Right lobe of liver (tissue), 6 donors: ENCODE measurements at regions not wholly inside any gene's neighbourhood (a gene's known extent, or its start where the extent isn't known, plus 50 kb on each side); places are given as distances from the start of the nearest gene placed in this dataset.

ENCODE experiments used
- ATAC-seq, 4 donors: fragments of 200-7000 bp; cut with Tn5 transposase; one replicate each; pipeline ENCODE4 v1.9.1; 2020; ENCODE audit warnings: mild to moderate bottlenecking in 4 of 4, moderate library complexity in 4 of 4
- DNase-seq, 3 donors: peaks; one replicate each; pipeline ENCODE4 v3.0.0-alpha.2; 2020
- H3K27ac ChIP-seq, 3 donors: fragments of 200-600 bp; one replicate each; pipeline ENCODE4 v1.8.0; 2022
- H3K27me3 ChIP-seq, 2 donors: fragments of 200-600 bp; one replicate each; pipeline ENCODE4 v1.8.0; 2022
- H3K36me3 ChIP-seq, 4 donors: fragments of 200-600 bp; sonication (generic) in 1 of 4; one replicate each; pipeline versions ENCODE4 v1.5.1 to v1.8.0; 2017 to 2022; ENCODE audit warnings: control low read depth in 1 of 4
- H3K4me1 ChIP-seq, 4 donors: fragments of 200-600 bp; sonication (generic) in 1 of 4; one replicate each; pipeline versions ENCODE4 v1.5.1 to v1.8.0; 2017 to 2022; ENCODE audit warnings: control low read depth in 1 of 4
- H3K4me3 ChIP-seq, 3 donors: fragments of 200-600 bp; one replicate each; pipeline ENCODE4 v1.8.0; 2022
- H3K9me3 ChIP-seq, 4 donors: fragments of 200-600 bp; sonication (generic) in 1 of 4; one replicate each; pipeline versions ENCODE4 v1.5.1 to v1.8.0; 2017 to 2022; ENCODE audit warnings: control low read depth in 1 of 4
- POLR2A ChIP-seq: fragments of 450-650 bp; IDR thresholded peaks from one replicate; pipeline ENCODE4 v1.6.1; 2017; ENCODE audit warnings: antibody characterized with exemption, mild to moderate bottlenecking
- WGBS: methylation state at CpG from one replicate; pipeline ENCODE4 v1.1.6; 2018; ENCODE audit warnings: low coverage, low lambda C conversion rate; ENCODE audit not compliant: insufficient coverage; ENCODE audit errors: missing lambda C conversion rate; 5-methylcytosine and 5-hydroxymethylcytosine counted together
- intact Hi-C, 2 donors: fragments of 100-400 bp; cut with DNase I; formaldehyde crosslinking; loops; one replicate each; pipeline versions ENCODE4 v1.11.2 to v1.14.1; 2022
- TF ChIP-seq, protein P1 (sequence below), 4 donors: fragments of 200-600 bp in 3 of 4; fragments of 450-650 bp in 1 of 4; IDR thresholded peaks; one replicate each; pipeline versions ENCODE4 v1.5.1 to v1.8.0; 2016 to 2022; ENCODE audit warnings: antibody characterized with exemption in 4 of 4, mild to moderate bottlenecking in 2 of 4
- donor health status: DM: no; HTN: yes; CAD: no.
- donor health status: DM: no; HTN: no; CAD: no.
- donor health status: DM: no; HTN: no; CAD: no.
- donor health status: DM: no; HTN: yes; CAD: no.
- donor health status: DM: no; HTN: yes; CAD: no.

DNA sequence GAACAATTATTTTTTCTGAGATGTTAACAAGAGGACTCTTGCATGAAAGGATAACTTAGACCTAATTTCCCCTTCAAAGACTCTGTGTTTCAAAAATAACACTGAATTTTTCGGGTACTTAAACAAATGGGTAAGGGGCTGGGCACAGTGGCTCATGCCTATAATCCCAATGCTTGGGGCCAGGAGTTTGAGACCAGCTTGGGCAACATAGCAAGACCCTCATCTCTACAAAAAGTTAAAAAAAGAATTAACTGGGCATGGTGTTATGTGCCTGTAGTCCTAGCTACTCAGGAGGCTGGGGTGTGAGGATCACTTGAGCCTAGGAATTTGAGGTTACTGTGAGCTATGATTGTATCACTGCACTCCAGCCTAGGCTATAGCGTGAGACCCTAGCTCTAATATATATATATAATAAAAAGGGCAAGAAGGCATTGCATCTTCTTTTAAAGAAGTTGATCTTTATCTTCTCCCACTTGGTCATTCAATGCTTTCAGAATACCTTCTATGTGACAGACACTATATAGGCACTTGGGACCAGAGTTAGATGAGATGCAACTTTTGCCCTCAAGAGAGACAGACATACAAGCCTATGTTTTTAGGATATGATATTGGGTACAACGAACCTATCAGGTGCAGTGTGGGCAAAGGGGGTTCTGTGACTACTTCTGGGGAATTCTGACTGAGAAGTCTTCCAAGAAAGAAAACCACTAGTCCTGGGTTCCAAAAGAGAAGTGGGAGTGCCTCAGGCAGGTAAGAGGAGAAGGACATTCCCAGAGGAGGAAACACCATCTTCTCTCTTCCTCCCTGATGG lies 120.0 kb downstream of the MYCN start:
- intact Hi-C loops: no loop called here
- H3K36me3 ChIP-seq: no peaks in the 10 kb centered on the region
- no peaks in the 10 kb centered on the region for H3K27me3 ChIP-seq
- ATAC-seq (no peak), DNase-seq (no peak)
- H3K9me3 ChIP-seq: no peaks in the 10 kb centered on the region
- no peak overlapping the region for H3K4me3 ChIP-seq
- TF ChIP-seq, protein P1, sequence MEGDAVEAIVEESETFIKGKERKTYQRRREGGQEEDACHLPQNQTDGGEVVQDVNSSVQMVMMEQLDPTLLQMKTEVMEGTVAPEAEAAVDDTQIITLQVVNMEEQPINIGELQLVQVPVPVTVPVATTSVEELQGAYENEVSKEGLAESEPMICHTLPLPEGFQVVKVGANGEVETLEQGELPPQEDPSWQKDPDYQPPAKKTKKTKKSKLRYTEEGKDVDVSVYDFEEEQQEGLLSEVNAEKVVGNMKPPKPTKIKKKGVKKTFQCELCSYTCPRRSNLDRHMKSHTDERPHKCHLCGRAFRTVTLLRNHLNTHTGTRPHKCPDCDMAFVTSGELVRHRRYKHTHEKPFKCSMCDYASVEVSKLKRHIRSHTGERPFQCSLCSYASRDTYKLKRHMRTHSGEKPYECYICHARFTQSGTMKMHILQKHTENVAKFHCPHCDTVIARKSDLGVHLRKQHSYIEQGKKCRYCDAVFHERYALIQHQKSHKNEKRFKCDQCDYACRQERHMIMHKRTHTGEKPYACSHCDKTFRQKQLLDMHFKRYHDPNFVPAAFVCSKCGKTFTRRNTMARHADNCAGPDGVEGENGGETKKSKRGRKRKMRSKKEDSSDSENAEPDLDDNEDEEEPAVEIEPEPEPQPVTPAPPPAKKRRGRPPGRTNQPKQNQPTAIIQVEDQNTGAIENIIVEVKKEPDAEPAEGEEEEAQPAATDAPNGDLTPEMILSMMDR (IDR thresholded peaks at IDR 0.05): no peak
- TF ChIP-seq POLR2A: no peak
- H3K4me1 ChIP-seq: no peaks in the 10 kb centered on the region
- 50% methylated on average over 3 of the region's 3 CpGs for WGBS
- H3K27ac ChIP-seq: no peak overlapping the region

DNA sequence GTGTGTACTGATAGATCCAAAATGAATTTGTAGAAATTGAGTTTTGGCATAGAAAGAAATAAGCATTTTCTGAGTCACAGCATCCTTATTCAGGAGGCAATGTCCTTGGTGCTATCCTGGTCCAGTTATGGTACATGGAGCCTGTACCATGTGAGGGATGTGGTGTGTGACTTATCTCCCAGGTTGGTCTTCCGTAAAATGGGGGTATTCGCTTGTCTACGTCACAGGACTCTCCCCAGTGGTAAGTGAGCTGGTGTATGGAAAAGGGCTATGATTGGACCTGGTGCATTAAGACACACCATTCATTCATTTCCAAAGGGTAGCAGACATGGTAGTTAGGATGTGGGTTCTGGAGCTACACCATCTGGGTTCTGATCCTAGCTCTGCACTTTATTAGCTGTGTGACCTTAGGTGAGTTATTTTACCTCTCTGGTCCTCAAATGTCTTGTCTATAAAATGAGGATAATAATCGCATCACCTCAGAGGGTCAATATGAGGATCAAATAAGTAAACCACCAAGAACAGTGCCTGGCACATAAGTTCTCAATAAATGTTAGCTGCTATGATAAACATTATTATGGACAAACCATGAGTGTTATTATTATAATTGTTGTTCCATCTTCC lies 119.2 kb downstream of the MYCN start:
- TF ChIP-seq, protein P1 (IDR thresholded peaks at IDR 0.05): no peak
- no peak for TF ChIP-seq POLR2A
- H3K36me3 ChIP-seq: no peaks in the 10 kb centered on the region
- no peaks in the 10 kb centered on the region for H3K4me1 ChIP-seq
- WGBS: 82% methylated on average over 1 of the region's 4 CpGs
- intact Hi-C loops: no loop called here
- DNase-seq (no peak), ATAC-seq (no peak)
- H3K9me3 ChIP-seq: no peaks in the 10 kb centered on the region
- no peak overlapping the region for H3K27ac ChIP-seq
- no peak overlapping the region for H3K4me3 ChIP-seq
- H3K27me3 ChIP-seq: no peaks in the 10 kb centered on the region

DNA sequence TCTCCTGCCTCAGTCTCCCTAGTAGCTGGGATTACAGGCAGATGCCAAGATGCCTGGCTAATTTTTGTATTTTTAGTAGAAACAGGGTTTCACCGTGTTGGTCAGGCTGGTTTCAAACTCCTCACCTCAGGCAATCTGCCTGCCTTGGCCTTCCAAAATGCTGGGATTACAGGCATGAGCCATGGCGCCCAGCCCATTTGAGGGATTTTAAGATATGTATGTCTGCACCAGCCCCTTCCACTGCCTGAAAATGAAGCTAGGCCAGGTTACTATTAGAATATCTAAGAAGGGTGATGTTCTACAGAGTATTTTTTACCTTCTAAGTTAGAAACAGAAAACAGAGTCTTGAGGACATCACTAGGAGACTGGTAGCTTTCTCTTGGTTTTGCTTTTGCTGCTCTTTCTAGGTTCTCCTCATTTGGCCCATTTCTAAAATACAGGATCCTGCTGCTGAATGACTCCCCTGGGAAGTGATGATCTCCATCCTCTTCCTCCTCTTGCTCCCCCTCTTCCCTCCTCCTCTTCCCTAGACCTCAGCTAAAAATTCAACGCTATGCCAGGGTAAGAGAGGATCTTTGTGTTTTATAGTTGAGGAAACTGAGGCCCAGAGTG lies 118.5 kb downstream of the MYCN start:
- intact Hi-C loops: no loop called here
- no peak for ATAC-seq
- Histone ChIP-seq H3K9me3 (no peaks in the 10 kb centered on the region), H3K27me3 (no peaks in the 10 kb centered on the region), H3K4me1 (no peaks in the 10 kb centered on the region), H3K36me3 (no peaks in the 10 kb centered on the region), H3K27ac (no peak overlapping the region), H3K4me3 (no peak overlapping the region)
- no peak for DNase-seq
- no peak for TF ChIP-seq POLR2A
- TF ChIP-seq, protein P1 (IDR thresholded peaks at IDR 0.05): no peak
- WGBS: 80% methylated on average over 2 of the region's 3 CpGs

DNA sequence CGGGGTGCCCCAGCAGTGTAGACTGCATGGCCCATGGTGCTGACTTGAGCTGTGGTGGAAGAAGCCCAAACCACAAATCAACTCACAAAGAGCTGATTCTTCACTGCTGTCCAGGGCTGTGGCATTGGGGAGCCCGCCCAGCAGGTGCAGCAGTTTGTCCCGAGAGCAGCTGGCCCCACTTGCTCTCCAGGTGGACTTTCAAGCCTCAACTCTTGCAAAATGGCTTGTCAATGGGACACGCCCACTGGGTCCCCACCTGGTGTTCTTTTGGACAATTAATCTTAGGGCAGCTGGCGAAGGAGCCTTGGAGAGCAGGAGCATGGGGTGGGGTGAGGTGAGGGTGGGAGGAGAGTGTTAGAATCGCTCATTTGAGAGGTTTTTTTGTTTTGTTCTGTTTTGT lies 117.9 kb downstream of the MYCN start:
- no peaks in the 10 kb centered on the region for H3K36me3 ChIP-seq
- no peak for DNase-seq
- TF ChIP-seq, protein P1 (IDR thresholded peaks at IDR 0.05): no peak
- TF ChIP-seq POLR2A: no peak
- WGBS: 77% methylated on average over 2 of the region's 6 CpGs
- H3K4me3 ChIP-seq: no peak overlapping the region
- H3K4me1 ChIP-seq: no peaks in the 10 kb centered on the region
- ATAC-seq: no peak
- no peak overlapping the region for H3K27ac ChIP-seq
- no peaks in the 10 kb centered on the region for H3K9me3 ChIP-seq
- H3K27me3 ChIP-seq: no peaks in the 10 kb centered on the region
- intact Hi-C loops: no loop called here
